Medulla oblongata (tissue), 1 donor: ENCODE measurements at regions not wholly inside any gene's neighbourhood (a gene's known extent, or its start where the extent isn't known, plus 50 kb on each side); places are given as distances from the start of the nearest gene placed in this dataset.

ENCODE experiments used
- DNase-seq: peaks from one replicate; pipeline ENCODE4 v3.0.0-alpha.2; 2015; ENCODE audit errors: extremely low spot score

DNA sequence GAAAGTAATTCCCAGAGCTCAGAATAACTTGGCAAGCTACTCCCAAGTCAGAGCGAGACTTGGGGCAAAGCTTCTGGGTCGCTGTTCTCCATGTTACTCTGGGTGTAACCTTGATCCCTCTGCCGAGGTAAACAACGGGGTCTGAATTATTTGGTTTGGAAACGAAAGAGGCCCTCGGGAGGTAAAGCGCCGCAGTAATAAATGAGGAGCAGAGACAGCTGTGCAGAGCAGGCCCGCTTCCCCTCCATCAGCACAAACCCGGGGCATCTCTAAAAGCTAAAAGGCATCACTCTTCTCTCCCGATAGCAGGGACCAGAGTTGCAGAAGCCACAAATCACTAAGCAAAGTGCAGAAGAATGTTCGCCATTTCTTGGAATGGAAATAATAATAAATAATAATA, 561.5 kb downstream of the BCOR start:
- DNase-seq, result no peak

GRCh38 chrX:39541881-39542280, 555.9 kb downstream of the BCOR start:
- no peak for DNase-seq

DNA sequence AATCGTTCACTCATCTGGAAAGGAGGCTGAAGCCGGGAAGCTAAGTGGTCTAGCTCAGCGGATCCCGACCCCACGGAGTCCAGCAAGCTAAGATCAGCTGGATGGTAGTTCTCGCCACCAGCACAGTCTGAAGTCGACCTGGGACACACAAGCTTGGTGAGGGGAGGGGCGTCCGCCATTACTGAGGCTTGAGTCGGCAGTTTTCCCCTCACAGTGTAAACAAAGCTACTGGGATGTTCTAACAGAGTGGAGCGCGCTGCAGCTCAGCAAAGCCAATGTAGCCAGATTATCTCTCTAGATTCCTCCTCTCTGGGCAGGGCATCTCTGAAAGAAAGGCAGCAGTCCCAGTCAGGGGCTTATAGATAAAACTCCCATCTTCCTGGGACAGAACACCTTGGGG, 555.4 kb downstream of the BCOR start:
- DNase-seq, result no peak

GRCh38 chrX:39550795-39551361, 546.9 kb downstream of the BCOR start:
- no peak for DNase-seq

GRCh38 chrX:39551762-39552161, 546.0 kb downstream of the BCOR start:
- no peak for DNase-seq

GRCh38 chrX:39555431-39555830, 542.3 kb downstream of the BCOR start:
- no peak for DNase-seq

- DNase-seq, result no peak
Measured at GRCh38 chrX:39556056-39556455, 541.7 kb downstream of the BCOR start.

GRCh38 chrX:39559229-39559628, 538.5 kb downstream of the BCOR start:
- DNase-seq, result no peak

GRCh38 chrX:39560271-39560670, 537.5 kb downstream of the BCOR start:
- DNase-seq, result no peak

DNA sequence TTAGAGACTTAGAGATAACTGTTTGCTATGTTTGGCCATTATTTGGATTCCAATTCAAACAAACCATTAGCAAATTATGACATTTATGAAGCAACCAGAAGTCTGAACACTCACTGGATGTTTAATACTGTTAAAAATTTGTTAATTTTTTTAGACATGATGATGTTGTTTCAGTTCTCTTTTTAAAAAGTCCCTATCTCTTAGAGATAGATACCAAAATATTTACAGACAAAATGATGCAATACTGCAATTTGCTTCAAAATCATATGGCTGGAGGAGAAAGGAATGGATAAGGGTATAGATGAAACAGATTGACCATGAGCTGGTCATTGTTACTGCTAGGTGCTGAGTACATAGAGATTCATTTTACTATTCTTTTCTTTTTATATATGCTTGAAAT, 534.6 kb downstream of the BCOR start:
- no peak for DNase-seq

- DNase-seq, result no peak
Measured at GRCh38 chrX:39564751-39565150, 533.0 kb downstream of the BCOR start.

DNA sequence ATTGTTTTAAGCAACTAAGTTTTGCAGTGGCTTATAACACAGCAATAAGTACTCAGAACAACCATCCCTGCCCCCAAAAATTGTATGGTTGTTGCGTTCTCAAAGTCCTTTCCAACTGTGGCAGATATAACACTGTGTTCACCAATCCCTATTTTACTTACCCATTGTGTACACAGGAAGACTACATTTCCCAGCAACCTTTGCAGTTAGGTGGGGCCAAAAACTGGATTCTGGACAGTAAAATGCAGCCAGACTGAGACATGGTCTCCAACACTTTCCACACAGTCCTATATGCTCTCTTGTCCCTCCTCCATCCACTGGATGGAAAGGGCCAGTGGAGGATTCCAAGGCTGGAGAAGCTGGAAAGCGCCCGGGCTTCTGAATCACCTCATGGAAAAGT, 523.6 kb downstream of the BCOR start:
- no peak for DNase-seq

GRCh38 chrX:39576041-39576872, 521.5 kb downstream of the BCOR start:
- DNase-seq, result peak; percentile 32

DNA sequence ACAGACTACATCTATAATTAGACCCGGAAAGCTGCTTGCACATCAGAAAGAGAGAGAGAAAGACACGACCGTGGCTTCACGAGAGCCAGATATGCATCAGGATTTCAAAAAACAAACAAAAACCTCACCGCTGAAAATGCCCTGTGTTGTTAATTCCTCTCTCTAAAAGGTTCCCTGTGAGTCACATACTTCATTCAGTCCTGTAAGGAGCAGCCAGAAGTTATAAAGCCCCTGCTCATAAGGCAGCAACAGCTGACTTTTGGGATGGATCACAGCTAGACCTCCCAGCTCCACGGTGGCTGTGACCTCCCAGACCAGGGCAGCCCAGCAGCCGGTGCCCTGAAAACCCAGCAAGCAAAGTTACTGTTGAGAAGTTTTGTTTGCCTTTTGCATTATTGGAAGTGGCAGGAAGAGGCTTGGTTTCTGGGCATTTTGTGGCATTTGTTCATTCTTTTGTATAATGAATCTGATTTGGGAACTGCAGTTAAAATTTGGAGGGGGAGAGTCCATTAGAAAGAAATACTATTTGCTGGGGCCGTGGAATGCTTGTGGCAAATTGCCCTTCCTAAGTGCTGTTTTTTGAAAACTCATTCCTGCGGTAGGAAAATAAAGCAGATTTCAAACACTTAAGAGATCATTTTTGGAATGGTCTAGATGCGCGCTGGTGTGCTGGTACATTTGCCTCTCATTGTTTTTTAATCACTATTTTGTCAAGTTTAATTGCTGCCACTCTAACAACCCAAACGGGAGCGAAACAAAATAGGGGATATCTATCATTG, 520.4 kb downstream of the BCOR start:
- no peak for DNase-seq

DNA sequence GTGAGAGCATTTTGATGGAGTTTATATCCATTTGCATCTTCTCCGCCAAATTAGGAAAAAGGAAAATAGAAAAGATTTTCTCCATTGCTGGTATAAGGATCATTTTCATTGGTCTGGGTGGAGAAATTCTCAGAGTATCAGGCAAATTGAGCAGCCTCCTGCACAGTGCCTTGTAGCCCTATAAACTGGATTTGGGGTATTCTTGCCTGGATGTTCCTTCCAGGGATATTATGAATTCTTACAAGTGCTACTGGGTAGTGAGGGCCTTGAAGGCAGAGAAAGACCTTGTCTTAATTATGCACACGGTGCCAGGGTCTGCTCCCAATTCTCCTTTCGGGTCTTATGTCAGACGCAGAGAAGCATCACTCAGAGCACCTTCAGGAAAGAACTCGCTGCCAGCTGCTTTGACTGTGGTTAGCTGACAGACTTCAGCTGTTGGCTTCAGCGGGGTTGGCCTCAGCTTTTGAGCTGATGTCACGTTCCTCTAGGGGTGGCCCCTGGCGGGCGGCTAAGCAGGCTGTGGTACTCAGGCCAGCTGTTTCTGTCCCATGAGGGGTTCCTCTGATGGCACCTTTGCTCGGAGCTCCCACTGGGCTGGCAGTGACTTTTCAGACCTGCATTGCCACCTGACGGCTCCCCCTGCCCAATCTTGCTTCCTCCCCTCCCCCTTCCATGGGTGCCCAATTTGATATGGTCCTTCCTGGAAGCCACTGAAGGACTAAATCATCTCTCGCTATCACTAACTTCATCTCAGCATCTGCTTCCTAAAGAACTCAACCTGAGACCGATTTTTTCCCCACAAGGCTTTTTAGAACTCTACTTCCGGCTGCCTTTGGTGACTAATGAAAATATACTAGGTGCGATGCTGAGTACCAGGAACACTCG, 519.5 kb downstream of the BCOR start:
- DNase-seq, result no peak

DNA sequence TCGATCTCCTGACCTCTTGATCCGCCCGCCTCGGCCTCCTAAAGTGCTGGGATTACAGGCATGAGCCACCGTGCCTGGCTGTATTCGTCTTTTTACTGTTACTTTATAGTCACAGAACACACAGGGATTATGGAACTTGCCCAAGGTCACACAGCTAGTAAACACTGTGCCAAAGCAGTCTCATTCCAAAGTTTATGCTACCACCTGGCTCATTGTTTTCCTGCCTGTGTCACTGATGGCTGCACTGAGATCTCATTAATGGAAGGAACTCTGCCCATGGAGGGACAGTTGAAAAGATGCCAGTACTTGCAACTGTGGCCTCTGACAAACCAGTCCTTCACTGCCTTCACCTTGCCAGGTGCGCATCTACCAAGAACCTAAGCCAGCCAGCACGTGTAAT, 517.7 kb downstream of the BCOR start:
- no peak for DNase-seq

- no peak for DNase-seq
Measured at GRCh38 chrX:39581411-39581810, 516.3 kb downstream of the BCOR start.

DNA sequence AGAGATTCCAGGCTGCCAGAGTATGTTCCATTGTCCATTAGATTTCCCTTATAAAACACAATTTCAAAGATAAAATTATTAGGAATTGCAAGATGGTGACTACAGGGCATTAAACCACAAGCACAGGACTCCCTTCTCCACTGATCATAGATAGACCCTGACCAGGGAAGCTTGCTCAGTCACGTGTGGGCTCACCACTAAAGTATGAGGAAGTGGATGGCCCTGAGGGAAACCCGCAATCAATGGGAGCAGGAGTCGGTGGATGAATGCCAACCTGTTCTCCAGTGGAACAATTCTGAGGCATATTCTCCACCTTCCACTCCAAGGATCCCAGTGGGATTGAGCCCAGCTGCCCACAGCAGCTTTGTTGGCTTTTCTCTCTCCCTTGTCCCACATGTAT, 515.7 kb downstream of the BCOR start:
- no peak for DNase-seq

GRCh38 chrX:39582976-39583375, 514.8 kb downstream of the BCOR start:
- DNase-seq, result no peak

DNA sequence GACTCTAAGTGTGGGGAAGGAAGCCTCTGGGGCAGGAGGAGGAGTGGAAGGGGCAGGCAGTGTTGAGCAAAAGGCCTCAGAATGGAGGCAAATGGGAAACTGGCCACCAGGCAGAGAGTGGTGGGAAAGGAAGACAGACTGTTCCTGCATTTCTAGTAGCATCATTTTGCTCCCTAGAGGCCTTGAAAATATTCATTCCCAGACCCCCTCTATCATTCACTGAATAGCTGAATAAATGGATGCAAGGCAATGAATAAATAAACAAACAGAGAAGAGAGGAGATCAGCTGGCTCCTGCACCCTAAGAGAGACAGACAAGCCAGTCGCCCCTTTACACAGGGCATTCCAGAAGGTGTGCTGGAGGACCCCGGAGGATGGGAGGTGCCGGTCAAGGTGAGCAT, 511.9 kb downstream of the BCOR start:
- no peak for DNase-seq

DNA sequence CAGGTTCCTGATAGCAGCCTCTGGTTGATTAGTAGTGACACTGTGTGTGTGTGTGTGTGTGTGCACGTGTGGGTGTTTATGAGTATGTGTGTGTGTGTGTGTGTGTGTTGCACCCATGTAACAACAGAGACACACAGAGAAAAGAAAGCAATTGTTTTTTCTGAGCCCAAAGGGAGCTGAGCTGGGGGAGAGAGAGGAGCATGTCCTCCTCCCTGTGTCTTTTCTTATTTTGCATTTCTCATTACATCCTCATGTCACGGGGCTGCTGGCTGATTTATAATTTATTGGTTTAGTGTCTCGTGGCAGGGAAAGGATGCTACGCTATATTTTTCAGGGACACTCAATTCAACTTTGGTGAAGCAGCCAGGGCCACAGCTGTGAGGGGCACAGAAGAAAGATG, 511.4 kb downstream of the BCOR start:
- DNase-seq, result no peak

- DNase-seq, result no peak
Measured at GRCh38 chrX:39591099-39591498, 506.7 kb downstream of the BCOR start.
